ENCODE measurements at regions not wholly inside any gene's neighbourhood (a gene's known extent, or its start where the extent isn't known, plus 50 kb on each side); places are given as distances from the start of the nearest gene placed in this dataset.

GRCh38 chr10:81157681-81158080 is 620.0 kb downstream of the SH2D4B start:
- Histone ChIP-seq H3K36me3 (ENCODE audit: low read length) (no peaks in the 10 kb centered on the region), H4K20me1 (ENCODE audit: low read depth, low read length) (no peaks in the 10 kb centered on the region), H3K4me3 (ENCODE audit: insufficient read depth, low read length, poor library complexity, severe bottlenecking) (no peak overlapping the region), H3K27ac (ENCODE audit: low read depth, low read length) (no peak overlapping the region), H3F3A (ENCODE audit: insufficient read depth) (no peaks in the 10 kb centered on the region), H2AFZ (ENCODE audit: low read depth, low read length, severe bottlenecking) (no peak overlapping the region), H3K79me2 (ENCODE audit: insufficient read depth, low read length) (no peaks in the 10 kb centered on the region), H3K9me3 (ENCODE audit: insufficient read depth, low read length) (no peaks in the 10 kb centered on the region), H3K27me3 (ENCODE audit: low read length) (no peaks in the 10 kb centered on the region), H3K9me2 (replicated peaks; ENCODE audit: insufficient read depth, low read length) (no peaks in the 10 kb centered on the region), H3K4me2 (ENCODE audit: low read depth, low read length, poor library complexity, severe bottlenecking) (no peak overlapping the region), H3K9ac (ENCODE audit: low read length) (no peak overlapping the region)
- TF ChIP-seq, protein P1, sequence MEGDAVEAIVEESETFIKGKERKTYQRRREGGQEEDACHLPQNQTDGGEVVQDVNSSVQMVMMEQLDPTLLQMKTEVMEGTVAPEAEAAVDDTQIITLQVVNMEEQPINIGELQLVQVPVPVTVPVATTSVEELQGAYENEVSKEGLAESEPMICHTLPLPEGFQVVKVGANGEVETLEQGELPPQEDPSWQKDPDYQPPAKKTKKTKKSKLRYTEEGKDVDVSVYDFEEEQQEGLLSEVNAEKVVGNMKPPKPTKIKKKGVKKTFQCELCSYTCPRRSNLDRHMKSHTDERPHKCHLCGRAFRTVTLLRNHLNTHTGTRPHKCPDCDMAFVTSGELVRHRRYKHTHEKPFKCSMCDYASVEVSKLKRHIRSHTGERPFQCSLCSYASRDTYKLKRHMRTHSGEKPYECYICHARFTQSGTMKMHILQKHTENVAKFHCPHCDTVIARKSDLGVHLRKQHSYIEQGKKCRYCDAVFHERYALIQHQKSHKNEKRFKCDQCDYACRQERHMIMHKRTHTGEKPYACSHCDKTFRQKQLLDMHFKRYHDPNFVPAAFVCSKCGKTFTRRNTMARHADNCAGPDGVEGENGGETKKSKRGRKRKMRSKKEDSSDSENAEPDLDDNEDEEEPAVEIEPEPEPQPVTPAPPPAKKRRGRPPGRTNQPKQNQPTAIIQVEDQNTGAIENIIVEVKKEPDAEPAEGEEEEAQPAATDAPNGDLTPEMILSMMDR (IDR thresholded peaks at IDR 0.05; ENCODE audit: insufficient read depth, low read length, poor library complexity, severe bottlenecking), result no peak
- TF ChIP-seq EZH2phosphoT487 (conservative IDR thresholded peaks at IDR 0.05; ENCODE audit: low read length), result no peak

GRCh38 chr10:81177651-81178244 is 640.0 kb downstream of the SH2D4B start:
- Histone ChIP-seq H3K9ac (ENCODE audit: low read length) (no peak overlapping the region), H3K36me3 (ENCODE audit: low read length) (no peaks in the 10 kb centered on the region), H3K79me2 (ENCODE audit: insufficient read depth, low read length) (no peaks in the 10 kb centered on the region), H3K27ac (ENCODE audit: low read depth, low read length) (no peak overlapping the region), H2AFZ (ENCODE audit: low read depth, low read length, severe bottlenecking) (no peak overlapping the region), H3K4me2 (ENCODE audit: low read depth, low read length, poor library complexity, severe bottlenecking) (no peak overlapping the region), H3K4me3 (ENCODE audit: insufficient read depth, low read length, poor library complexity, severe bottlenecking) (no peak overlapping the region), H3K9me2 (replicated peaks; ENCODE audit: insufficient read depth, low read length) (no peaks in the 10 kb centered on the region), H3K9me3 (ENCODE audit: insufficient read depth, low read length) (no peaks in the 10 kb centered on the region), H3F3A (ENCODE audit: insufficient read depth) (no peaks in the 10 kb centered on the region), H3K27me3 (ENCODE audit: low read length) (no peaks in the 10 kb centered on the region), H4K20me1 (ENCODE audit: low read depth, low read length) (no peaks in the 10 kb centered on the region)
- TF ChIP-seq, protein P1 (IDR thresholded peaks at IDR 0.05; ENCODE audit: insufficient read depth, low read length, poor library complexity, severe bottlenecking), result no peak
- no peak for TF ChIP-seq EZH2phosphoT487 (conservative IDR thresholded peaks at IDR 0.05; ENCODE audit: low read length)

GRCh38 chr10:81179324-81179723 is 641.6 kb downstream of the SH2D4B start:
- H3K27me3 ChIP-seq (ENCODE audit: low read length), result no peaks in the 10 kb centered on the region
- no peak overlapping the region for H3K4me3 ChIP-seq (ENCODE audit: insufficient read depth, low read length, poor library complexity, severe bottlenecking)
- H4K20me1 ChIP-seq (ENCODE audit: low read depth, low read length), result no peaks in the 10 kb centered on the region
- no peaks in the 10 kb centered on the region for H3K36me3 ChIP-seq (ENCODE audit: low read length)
- no peak for TF ChIP-seq EZH2phosphoT487 (conservative IDR thresholded peaks at IDR 0.05; ENCODE audit: low read length)
- TF ChIP-seq, protein P1 (IDR thresholded peaks at IDR 0.05; ENCODE audit: insufficient read depth, low read length, poor library complexity, severe bottlenecking), result no peak
- H3K27ac ChIP-seq (ENCODE audit: low read depth, low read length), result no peak overlapping the region
- no peaks in the 10 kb centered on the region for H3K9me2 ChIP-seq (replicated peaks; ENCODE audit: insufficient read depth, low read length)
- H3K9ac ChIP-seq (ENCODE audit: low read length), result no peak overlapping the region
- H2AFZ ChIP-seq (ENCODE audit: low read depth, low read length, severe bottlenecking), result no peak overlapping the region
- no peak overlapping the region for H3K4me2 ChIP-seq (ENCODE audit: low read depth, low read length, poor library complexity, severe bottlenecking)
- H3K9me3 ChIP-seq (ENCODE audit: insufficient read depth, low read length), result no peaks in the 10 kb centered on the region
- no peaks in the 10 kb centered on the region for H3F3A ChIP-seq (ENCODE audit: insufficient read depth)
- no peaks in the 10 kb centered on the region for H3K79me2 ChIP-seq (ENCODE audit: insufficient read depth, low read length)

Data from SU-DHL-6 (cell line).